Tibial nerve (tissue), 4 donors: ENCODE measurements at regions not wholly inside any gene's neighbourhood (a gene's known extent, or its start where the extent isn't known, plus 50 kb on each side); places are given as distances from the start of the nearest gene placed in this dataset.

Experiments used
- EP300 ChIP-seq, 2 donors: sonication (generic); formaldehyde crosslinking; IDR thresholded peaks; one replicate each; pipeline ENCODE4 v1.6.1; 2017; ENCODE audit warnings: antibody characterized with exemption in 2 of 2, mild to moderate bottlenecking in 1 of 2
- POLR2A ChIP-seq, 2 donors: fragments of 450-650 bp; IDR thresholded peaks; one replicate each; pipeline ENCODE4 v1.6.1; 2017; ENCODE audit warnings: antibody characterized with exemption in 2 of 2, mild to moderate bottlenecking in 2 of 2, moderate library complexity in 2 of 2
- TF ChIP-seq, protein P1 (sequence below), 5 experiments: fragments of 200-600 bp in 3 of 5; fragments of 450-650 bp in 2 of 5; sonication (generic) in 3 of 5; IDR thresholded peaks; one replicate each; pipeline ENCODE4 v1.5.1; 2016 to 2019; ENCODE audit warnings: antibody characterized with exemption in 5 of 5, mild to moderate bottlenecking in 3 of 5, moderate library complexity in 2 of 5

DNA sequence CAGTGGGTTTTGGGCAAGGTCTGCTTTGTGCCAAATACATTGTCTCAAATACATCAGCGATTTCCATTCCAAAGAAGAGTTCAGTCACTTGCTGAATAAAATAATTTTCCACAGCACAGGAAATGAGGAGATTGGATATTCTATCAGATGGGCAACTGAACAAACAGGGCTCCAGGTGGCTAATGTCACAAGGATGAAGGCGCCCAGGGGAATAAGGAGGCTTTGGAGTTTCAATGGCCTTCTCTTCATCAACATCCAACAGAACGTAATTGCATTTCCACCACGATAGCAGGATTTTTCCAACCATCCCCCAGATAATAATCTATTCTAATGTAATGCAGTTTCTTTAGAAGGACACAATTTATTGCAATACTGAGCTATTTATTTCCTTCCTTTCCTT lies 104.7 kb upstream of the KLHL13 start:
- no peak for TF ChIP-seq POLR2A (IDR thresholded peaks at IDR 0.05)
- TF ChIP-seq, protein P1, sequence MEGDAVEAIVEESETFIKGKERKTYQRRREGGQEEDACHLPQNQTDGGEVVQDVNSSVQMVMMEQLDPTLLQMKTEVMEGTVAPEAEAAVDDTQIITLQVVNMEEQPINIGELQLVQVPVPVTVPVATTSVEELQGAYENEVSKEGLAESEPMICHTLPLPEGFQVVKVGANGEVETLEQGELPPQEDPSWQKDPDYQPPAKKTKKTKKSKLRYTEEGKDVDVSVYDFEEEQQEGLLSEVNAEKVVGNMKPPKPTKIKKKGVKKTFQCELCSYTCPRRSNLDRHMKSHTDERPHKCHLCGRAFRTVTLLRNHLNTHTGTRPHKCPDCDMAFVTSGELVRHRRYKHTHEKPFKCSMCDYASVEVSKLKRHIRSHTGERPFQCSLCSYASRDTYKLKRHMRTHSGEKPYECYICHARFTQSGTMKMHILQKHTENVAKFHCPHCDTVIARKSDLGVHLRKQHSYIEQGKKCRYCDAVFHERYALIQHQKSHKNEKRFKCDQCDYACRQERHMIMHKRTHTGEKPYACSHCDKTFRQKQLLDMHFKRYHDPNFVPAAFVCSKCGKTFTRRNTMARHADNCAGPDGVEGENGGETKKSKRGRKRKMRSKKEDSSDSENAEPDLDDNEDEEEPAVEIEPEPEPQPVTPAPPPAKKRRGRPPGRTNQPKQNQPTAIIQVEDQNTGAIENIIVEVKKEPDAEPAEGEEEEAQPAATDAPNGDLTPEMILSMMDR (IDR thresholded peaks at IDR 0.05): no peak
- TF ChIP-seq EP300 (IDR thresholded peaks at IDR 0.05): no peak
